ENCODE measurements at regions not wholly inside any gene's neighbourhood (a gene's known extent, or its start where the extent isn't known, plus 50 kb on each side); places are given as distances from the start of the nearest gene placed in this dataset.
"Not testable (repeated sequence)": the region's sequence is repeated elsewhere in the genome, so short reads cannot be mapped to it uniquely, and the experiment has no call there.

DNA sequence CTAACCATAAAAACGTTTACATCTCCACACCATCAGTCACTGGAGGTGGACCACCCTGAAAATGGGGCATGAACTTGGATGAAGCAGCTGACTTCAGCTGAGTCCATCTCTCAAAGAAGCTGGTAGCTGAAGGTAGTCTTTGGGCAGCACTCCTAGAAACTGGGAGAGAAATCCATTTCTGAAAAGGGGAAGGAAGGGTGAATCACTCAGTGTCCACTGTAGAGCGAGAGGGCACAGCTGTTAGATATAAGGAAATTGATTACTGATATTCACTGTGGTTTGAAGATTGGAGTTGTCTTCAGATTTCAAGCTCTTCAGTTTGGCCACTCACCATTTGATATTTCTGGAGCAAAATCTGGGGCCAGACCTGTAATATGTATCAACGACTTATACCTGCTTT, 499.0 kb upstream of the UBE2E2 start:
- Histone ChIP-seq H3K27ac (no peak overlapping the region), H3K9me3 (no peaks in the 10 kb centered on the region), H3K4me1 (no peaks in the 10 kb centered on the region), H3K4me2 (no peak overlapping the region), H3K4me3 (no peak overlapping the region)
- WGBS (ENCODE audit: missing lambda C conversion rate), result 4% methylated on average over 3 of the region's 3 CpGs
- ATAC-seq (no peak), FAIRE-seq (no peak), DNase-seq (ENCODE audit: low read depth in 1 of 2, low spot score in 1 of 2) (no peak)
- ChIA-PET CTCF (interaction anchor here (0.9 kb wide), 1 partner anchor 94 kb away, joined by 3 read pairs; no protein-coding TSS in a partner anchor), POLR2A (no interaction called here)
- TF ChIP-seq CHD2 (IDR thresholded peaks at IDR 0.05; ENCODE audit: low read length, partially characterized antibody) (no peak), CHD4 (IDR thresholded peaks at IDR 0.05; ENCODE audit: borderline replicate concordance) (no peak), POLR2AphosphoS2 (conservative IDR thresholded peaks at IDR 0.05; ENCODE audit: low read length) (no peak), ESRRA (IDR thresholded peaks at IDR 0.05; ENCODE audit: borderline replicate concordance, low read length) (no peak), ZC3H11A (IDR thresholded peaks at IDR 0.05) (no peak), ATOH8 (CRISPR knock-in tag; IDR thresholded peaks at IDR 0.05; ENCODE audit: low read depth) (no peak), RCOR1 (IDR thresholded peaks at IDR 0.05; ENCODE audit: low read depth, low read length) (no peak), KDM1A (IDR thresholded peaks at IDR 0.05; ENCODE audit: low read depth) (no peak)
- TF ChIP-seq, protein P1, sequence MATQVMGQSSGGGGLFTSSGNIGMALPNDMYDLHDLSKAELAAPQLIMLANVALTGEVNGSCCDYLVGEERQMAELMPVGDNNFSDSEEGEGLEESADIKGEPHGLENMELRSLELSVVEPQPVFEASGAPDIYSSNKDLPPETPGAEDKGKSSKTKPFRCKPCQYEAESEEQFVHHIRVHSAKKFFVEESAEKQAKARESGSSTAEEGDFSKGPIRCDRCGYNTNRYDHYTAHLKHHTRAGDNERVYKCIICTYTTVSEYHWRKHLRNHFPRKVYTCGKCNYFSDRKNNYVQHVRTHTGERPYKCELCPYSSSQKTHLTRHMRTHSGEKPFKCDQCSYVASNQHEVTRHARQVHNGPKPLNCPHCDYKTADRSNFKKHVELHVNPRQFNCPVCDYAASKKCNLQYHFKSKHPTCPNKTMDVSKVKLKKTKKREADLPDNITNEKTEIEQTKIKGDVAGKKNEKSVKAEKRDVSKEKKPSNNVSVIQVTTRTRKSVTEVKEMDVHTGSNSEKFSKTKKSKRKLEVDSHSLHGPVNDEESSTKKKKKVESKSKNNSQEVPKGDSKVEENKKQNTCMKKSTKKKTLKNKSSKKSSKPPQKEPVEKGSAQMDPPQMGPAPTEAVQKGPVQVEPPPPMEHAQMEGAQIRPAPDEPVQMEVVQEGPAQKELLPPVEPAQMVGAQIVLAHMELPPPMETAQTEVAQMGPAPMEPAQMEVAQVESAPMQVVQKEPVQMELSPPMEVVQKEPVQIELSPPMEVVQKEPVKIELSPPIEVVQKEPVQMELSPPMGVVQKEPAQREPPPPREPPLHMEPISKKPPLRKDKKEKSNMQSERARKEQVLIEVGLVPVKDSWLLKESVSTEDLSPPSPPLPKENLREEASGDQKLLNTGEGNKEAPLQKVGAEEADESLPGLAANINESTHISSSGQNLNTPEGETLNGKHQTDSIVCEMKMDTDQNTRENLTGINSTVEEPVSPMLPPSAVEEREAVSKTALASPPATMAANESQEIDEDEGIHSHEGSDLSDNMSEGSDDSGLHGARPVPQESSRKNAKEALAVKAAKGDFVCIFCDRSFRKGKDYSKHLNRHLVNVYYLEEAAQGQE (IDR thresholded peaks at IDR 0.05), result no peak

DNA sequence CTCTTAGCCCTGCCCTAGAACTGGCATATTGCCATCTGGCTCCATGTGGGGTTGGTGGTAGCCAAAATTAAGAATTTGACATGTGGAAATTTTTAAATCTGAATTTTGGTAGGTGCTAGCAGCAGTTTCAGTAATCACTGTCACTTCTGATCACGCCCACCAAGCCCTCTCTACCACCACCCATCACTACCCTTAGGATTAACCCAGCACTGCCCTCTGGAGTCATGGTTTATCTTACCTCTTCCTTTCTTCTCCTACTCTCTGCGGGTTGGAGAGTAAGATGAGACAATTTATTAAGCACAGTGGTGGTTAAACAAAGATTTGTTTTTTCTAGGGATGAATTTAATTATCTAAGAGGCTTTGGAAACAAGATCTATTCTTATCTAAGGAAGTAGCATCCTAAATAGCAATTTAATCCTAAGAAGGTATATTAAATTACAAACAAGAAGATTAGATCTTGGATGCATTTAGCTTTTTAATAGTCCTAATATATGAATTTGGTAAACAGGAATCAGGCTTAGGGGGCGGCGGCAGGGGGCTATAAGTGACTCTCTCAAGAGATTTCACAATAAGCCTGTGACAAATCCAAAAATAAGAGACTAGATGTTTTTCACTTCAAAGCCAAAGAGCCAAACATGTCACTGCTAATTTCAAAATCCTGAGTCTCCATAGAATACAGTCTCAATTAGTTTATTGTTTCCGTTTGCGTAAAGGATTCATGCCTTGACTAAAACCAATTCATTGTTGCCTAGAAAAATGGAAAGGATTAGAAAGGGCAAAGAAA, 498.4 kb upstream of the UBE2E2 start:
- TF ChIP-seq SMC3 (IDR thresholded peaks at IDR 0.05), result no peak
- no peak for TF ChIP-seq HDAC2 (IDR thresholded peaks at IDR 0.05)
- TF ChIP-seq KDM1A (IDR thresholded peaks at IDR 0.05; ENCODE audit: low read depth), result no peak
- no peak for TF ChIP-seq NFE2L2 (conservative IDR thresholded peaks at IDR 0.05; ENCODE audit: low read length)
- no peak for TF ChIP-seq POLR2A (IDR thresholded peaks at IDR 0.05; ENCODE audit: low read length)
- TF ChIP-seq HOXB5 (CRISPR knock-in tag; IDR thresholded peaks at IDR 0.05), result no peak
- TF ChIP-seq MAFK (IDR thresholded peaks at IDR 0.05; ENCODE audit: partially characterized antibody), result no peak
- TF ChIP-seq FOSL2 (IDR thresholded peaks at IDR 0.05), result no peak
- TF ChIP-seq FOSL2 (CRISPR knock-in tag; IDR thresholded peaks at IDR 0.05), result no peak
- TF ChIP-seq RNF2 (IDR thresholded peaks at IDR 0.05; ENCODE audit: borderline replicate concordance, low read depth), result no peak
- TF ChIP-seq SREBF2 (IDR thresholded peaks at IDR 0.05), result no peak
- no peak for TF ChIP-seq ATOH8 (CRISPR knock-in tag; IDR thresholded peaks at IDR 0.05; ENCODE audit: low read depth)
- no peak overlapping the region for H3K27ac ChIP-seq
- ATAC-seq (no peak), DNase-seq (ENCODE audit: low read depth in 1 of 2, low spot score in 1 of 2) (no peak), FAIRE-seq (no peak)
- POLR2A ChIA-PET, result no interaction called here
- no peak overlapping the region for H3K4me3 ChIP-seq
- CTCF ChIA-PET, result interaction anchor here (0.9 kb wide), 1 partner anchor 93 kb away, joined by 3 read pairs; no protein-coding TSS in a partner anchor
- H3K4me2 ChIP-seq, result no peak overlapping the region
- no peaks in the 10 kb centered on the region for H3K4me1 ChIP-seq
- no peaks in the 10 kb centered on the region for H3K9me3 ChIP-seq
- 16% methylated on average over 6 of the region's 6 CpGs for WGBS (ENCODE audit: missing lambda C conversion rate)

DNA sequence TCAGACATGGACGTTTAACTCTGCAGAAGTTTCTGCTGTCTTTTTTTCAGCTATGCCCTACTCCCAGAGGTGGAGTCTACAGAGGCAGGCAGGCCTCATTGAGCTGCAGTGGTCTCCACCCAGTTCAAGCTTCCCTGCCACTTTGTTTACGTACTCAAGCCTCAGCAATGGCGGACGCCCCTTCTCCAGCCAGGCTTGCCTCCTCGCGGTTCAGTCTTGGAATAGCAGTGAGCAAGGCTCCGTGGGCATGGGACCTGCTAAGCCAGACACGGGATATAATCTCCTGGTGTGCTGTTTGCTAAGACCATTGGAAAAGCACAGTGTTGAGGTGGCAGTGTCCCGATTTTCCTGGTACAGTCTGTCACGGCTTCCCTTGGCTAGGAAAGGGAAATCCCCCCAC, 496.2 kb upstream of the UBE2E2 start:
- POLR2A ChIA-PET; DNase-seq (ENCODE audit: low read depth in 1 of 2, low spot score in 1 of 2); FAIRE-seq; CTCF ChIA-PET; ATAC-seq; H3K4me3 ChIP-seq; H3K9me3 ChIP-seq; H3K27ac ChIP-seq; H3K4me2 ChIP-seq; H3K4me1 ChIP-seq: not testable (repeated sequence)
- 38% methylated on average over 6 of the region's 10 CpGs for WGBS (ENCODE audit: missing lambda C conversion rate)
